ENCODE measurements at regions not wholly inside any gene's neighbourhood (a gene's known extent, or its start where the extent isn't known, plus 50 kb on each side); places are given as distances from the start of the nearest gene placed in this dataset.

DNA sequence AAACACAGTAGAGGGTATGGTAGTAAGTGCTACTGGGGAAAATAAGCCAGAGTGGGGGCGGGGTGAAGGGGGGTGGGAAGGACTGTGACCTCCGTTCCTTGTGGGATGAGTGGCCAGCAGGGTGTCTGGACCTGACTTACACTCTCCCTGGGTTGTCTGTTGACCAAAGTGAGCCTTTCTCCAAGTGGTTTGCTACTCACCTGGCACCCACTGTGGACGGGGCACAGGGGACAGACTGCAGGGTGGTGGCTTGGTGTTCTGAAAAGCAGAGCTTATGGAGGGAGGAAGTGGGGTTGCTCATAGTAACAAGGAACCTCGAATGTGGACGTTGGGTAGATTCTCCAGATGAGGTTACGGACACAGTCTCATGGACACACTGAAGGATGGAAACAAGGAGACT, 94.4 kb upstream of the VRK1 start:
- intact Hi-C loops (cut with micrococcal nuclease) (no loop called here), dilution Hi-C loops (cut with MboI; ENCODE audit: extremely low pct_ligation_motif_present, low sequenced_read_pairs) (no loop called here)
- DNase-seq (ENCODE audit: low read depth, low spot score): no peak
- no peak for TF ChIP-seq POLR2AphosphoS5 (IDR thresholded peaks at IDR 0.05; ENCODE audit: insufficient read depth, low read depth, low read length)
- TF ChIP-seq JUN (IDR thresholded peaks at IDR 0.05; ENCODE audit: borderline replicate concordance, insufficient read depth, insufficient read length, low read depth): no peak
- no peak for TF ChIP-seq POLR2A (IDR thresholded peaks at IDR 0.05; ENCODE audit: low read depth, low read length)
- TF ChIP-seq, protein P1, sequence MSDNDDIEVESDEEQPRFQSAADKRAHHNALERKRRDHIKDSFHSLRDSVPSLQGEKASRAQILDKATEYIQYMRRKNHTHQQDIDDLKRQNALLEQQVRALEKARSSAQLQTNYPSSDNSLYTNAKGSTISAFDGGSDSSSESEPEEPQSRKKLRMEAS (IDR thresholded peaks at IDR 0.05; ENCODE audit: insufficient read depth, insufficient read length): no peak
- no peak for TF ChIP-seq MYC (IDR thresholded peaks at IDR 0.05; ENCODE audit: low read depth, low read length)
- TF ChIP-seq, protein P2, sequence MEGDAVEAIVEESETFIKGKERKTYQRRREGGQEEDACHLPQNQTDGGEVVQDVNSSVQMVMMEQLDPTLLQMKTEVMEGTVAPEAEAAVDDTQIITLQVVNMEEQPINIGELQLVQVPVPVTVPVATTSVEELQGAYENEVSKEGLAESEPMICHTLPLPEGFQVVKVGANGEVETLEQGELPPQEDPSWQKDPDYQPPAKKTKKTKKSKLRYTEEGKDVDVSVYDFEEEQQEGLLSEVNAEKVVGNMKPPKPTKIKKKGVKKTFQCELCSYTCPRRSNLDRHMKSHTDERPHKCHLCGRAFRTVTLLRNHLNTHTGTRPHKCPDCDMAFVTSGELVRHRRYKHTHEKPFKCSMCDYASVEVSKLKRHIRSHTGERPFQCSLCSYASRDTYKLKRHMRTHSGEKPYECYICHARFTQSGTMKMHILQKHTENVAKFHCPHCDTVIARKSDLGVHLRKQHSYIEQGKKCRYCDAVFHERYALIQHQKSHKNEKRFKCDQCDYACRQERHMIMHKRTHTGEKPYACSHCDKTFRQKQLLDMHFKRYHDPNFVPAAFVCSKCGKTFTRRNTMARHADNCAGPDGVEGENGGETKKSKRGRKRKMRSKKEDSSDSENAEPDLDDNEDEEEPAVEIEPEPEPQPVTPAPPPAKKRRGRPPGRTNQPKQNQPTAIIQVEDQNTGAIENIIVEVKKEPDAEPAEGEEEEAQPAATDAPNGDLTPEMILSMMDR (IDR thresholded peaks at IDR 0.05; ENCODE audit: extremely low read depth in 1 of 2, insufficient read depth in 1 of 2, low read depth in 1 of 2, low read length in 2 of 2): no peak
- TF ChIP-seq GATA2 (IDR thresholded peaks at IDR 0.05; ENCODE audit: insufficient read depth, insufficient read length, low read depth, low read length): no peak
- TF ChIP-seq EZH2 (IDR thresholded peaks at IDR 0.05; ENCODE audit: borderline replicate concordance, low read depth, low read length, severe bottlenecking): no peak
- no peak for TF ChIP-seq FOS (IDR thresholded peaks at IDR 0.05; ENCODE audit: borderline replicate concordance, insufficient read depth, low read length)
- no peaks in the 10 kb centered on the region for H3K36me3 ChIP-seq (ENCODE audit: control insufficient read depth in 2 of 2, extremely low read depth in 1 of 2, insufficient read depth in 2 of 2, low read length in 2 of 2)
- H3K27ac ChIP-seq (ENCODE audit: insufficient read depth, low read depth, low read length): no peak overlapping the region
- no peak overlapping the region for H3K9ac ChIP-seq (replicated peaks; ENCODE audit: extremely low read depth, insufficient read depth, low read length)
- no peaks in the 10 kb centered on the region for H3K9me3 ChIP-seq (replicated peaks; ENCODE audit: control insufficient read depth, insufficient read depth, low read length)
- POLR2A ChIA-PET: no interaction called here
- no peaks in the 10 kb centered on the region for H3K4me1 ChIP-seq (ENCODE audit: control insufficient read depth, extremely low read depth, insufficient read depth, low read length)
- H4K20me1 ChIP-seq (replicated peaks; ENCODE audit: control insufficient read depth, extremely low read depth, insufficient read depth, low read length): no peaks in the 10 kb centered on the region
- no peaks in the 10 kb centered on the region for H3K9me1 ChIP-seq (replicated peaks; ENCODE audit: control insufficient read depth, extremely low read depth, insufficient read depth, low read length)
- H3K27me3 ChIP-seq (ENCODE audit: control insufficient read depth in 2 of 2, insufficient read depth in 2 of 2, low read length in 2 of 2): no peaks in the 10 kb centered on the region
- no TSS peak for BruUV-seq (replicated peaks)
- CTCF ChIA-PET: no interaction called here
- H3K4me2 ChIP-seq (ENCODE audit: insufficient read depth, low read length): no peak overlapping the region
- no peak overlapping the region for H2AFZ ChIP-seq (ENCODE audit: low read depth, low read length)
- no peaks in the 10 kb centered on the region for H3K79me2 ChIP-seq (ENCODE audit: control insufficient read depth, insufficient read depth, low read length)
- FAIRE-seq: no peak
- H3K4me3 ChIP-seq (replicated peaks in 1 of 3; ENCODE audit: insufficient read depth in 1 of 3, low read depth in 1 of 3, low read length in 3 of 3): no peak overlapping the region

Measured in endothelial cell of umbilical vein (primary cell).